ENCODE measurements at regions not wholly inside any gene's neighbourhood (a gene's known extent, or its start where the extent isn't known, plus 50 kb on each side); places are given as distances from the start of the nearest gene placed in this dataset.

GRCh38 chr3:29186982-29187725, 93.7 kb upstream of the RBMS3 start:
- peaks cover 31% of the 10 kb centered on the region for H3K4me1 ChIP-seq (ENCODE audit: control insufficient read depth, insufficient read depth, low read length)
- H3K27me3 ChIP-seq (replicated peaks; ENCODE audit: control insufficient read depth, insufficient read depth, low read length), result no peaks in the 10 kb centered on the region
- H3K9me3 ChIP-seq (ENCODE audit: control insufficient read depth, low read length), result no peaks in the 10 kb centered on the region
- H3K4me3 ChIP-seq (ENCODE audit: low read length), result no peak overlapping the region
- H3K36me3 ChIP-seq (ENCODE audit: control insufficient read depth, insufficient read depth, low read length, severe bottlenecking), result no peaks in the 10 kb centered on the region
- no peak overlapping the region for H3K9ac ChIP-seq (ENCODE audit: low read length)
- no peak for DNase-seq (ENCODE audit: low read depth)

GRCh38 chr3:29189328-29189727, 91.5 kb upstream of the RBMS3 start:
- no peak for DNase-seq (ENCODE audit: low read depth)
- Histone ChIP-seq H3K36me3 (ENCODE audit: control insufficient read depth, insufficient read depth, low read length, severe bottlenecking) (no peaks in the 10 kb centered on the region), H3K4me1 (ENCODE audit: control insufficient read depth, insufficient read depth, low read length) (peaks cover 23% of the 10 kb centered on the region), H3K9me3 (ENCODE audit: control insufficient read depth, low read length) (peaks cover 8% of the 10 kb centered on the region), H3K9ac (ENCODE audit: low read length) (no peak overlapping the region), H3K4me3 (ENCODE audit: low read length) (no peak overlapping the region), H3K27me3 (replicated peaks; ENCODE audit: control insufficient read depth, insufficient read depth, low read length) (no peaks in the 10 kb centered on the region)

GRCh38 chr3:29194139-29194538, 86.7 kb upstream of the RBMS3 start:
- H3K9me3 ChIP-seq (ENCODE audit: control insufficient read depth, low read length), result peaks cover 13% of the 10 kb centered on the region
- no peak overlapping the region for H3K9ac ChIP-seq (ENCODE audit: low read length)
- H3K36me3 ChIP-seq (ENCODE audit: control insufficient read depth, insufficient read depth, low read length, severe bottlenecking), result no peaks in the 10 kb centered on the region
- H3K4me1 ChIP-seq (ENCODE audit: control insufficient read depth, insufficient read depth, low read length), result no peaks in the 10 kb centered on the region
- no peak for DNase-seq (ENCODE audit: low read depth)
- no peaks in the 10 kb centered on the region for H3K27me3 ChIP-seq (replicated peaks; ENCODE audit: control insufficient read depth, insufficient read depth, low read length)
- H3K4me3 ChIP-seq (ENCODE audit: low read length), result no peak overlapping the region

GRCh38 chr3:29195056-29195455, 85.8 kb upstream of the RBMS3 start:
- no peak overlapping the region for H3K4me3 ChIP-seq (ENCODE audit: low read length)

GRCh38 chr3:29201604-29202003, 79.3 kb upstream of the RBMS3 start:
- H3K9me3 ChIP-seq (ENCODE audit: control insufficient read depth, low read length), result no peaks in the 10 kb centered on the region
- no peak for DNase-seq (ENCODE audit: low read depth)
- no peak overlapping the region for H3K4me3 ChIP-seq (ENCODE audit: low read length)
- no peaks in the 10 kb centered on the region for H3K27me3 ChIP-seq (replicated peaks; ENCODE audit: control insufficient read depth, insufficient read depth, low read length)
- H3K36me3 ChIP-seq (ENCODE audit: control insufficient read depth, insufficient read depth, low read length, severe bottlenecking), result no peaks in the 10 kb centered on the region
- no peak overlapping the region for H3K9ac ChIP-seq (ENCODE audit: low read length)
- H3K4me1 ChIP-seq (ENCODE audit: control insufficient read depth, insufficient read depth, low read length), result no peaks in the 10 kb centered on the region

More at GRCh38 chr3:29195056-29195455, 85.8 kb upstream of the RBMS3 start:
- no peak for DNase-seq (ENCODE audit: low read depth)
- Histone ChIP-seq H3K9me3 (ENCODE audit: control insufficient read depth, low read length) (peaks cover 13% of the 10 kb centered on the region), H3K36me3 (ENCODE audit: control insufficient read depth, insufficient read depth, low read length, severe bottlenecking) (no peaks in the 10 kb centered on the region), H3K9ac (ENCODE audit: low read length) (no peak overlapping the region), H3K4me1 (ENCODE audit: control insufficient read depth, insufficient read depth, low read length) (no peaks in the 10 kb centered on the region), H3K27me3 (replicated peaks; ENCODE audit: control insufficient read depth, insufficient read depth, low read length) (no peaks in the 10 kb centered on the region)

GRCh38 chr3:29202378-29202777, 78.5 kb upstream of the RBMS3 start:
- Histone ChIP-seq H3K4me1 (ENCODE audit: control insufficient read depth, insufficient read depth, low read length) (no peaks in the 10 kb centered on the region), H3K4me3 (ENCODE audit: low read length) (no peak overlapping the region), H3K9ac (ENCODE audit: low read length) (no peak overlapping the region), H3K9me3 (ENCODE audit: control insufficient read depth, low read length) (no peaks in the 10 kb centered on the region), H3K27me3 (replicated peaks; ENCODE audit: control insufficient read depth, insufficient read depth, low read length) (no peaks in the 10 kb centered on the region), H3K36me3 (ENCODE audit: control insufficient read depth, insufficient read depth, low read length, severe bottlenecking) (no peaks in the 10 kb centered on the region)
- DNase-seq (ENCODE audit: low read depth), result no peak

GRCh38 chr3:29203851-29204250, 77.0 kb upstream of the RBMS3 start:
- Histone ChIP-seq H3K36me3 (ENCODE audit: control insufficient read depth, insufficient read depth, low read length, severe bottlenecking) (no peaks in the 10 kb centered on the region), H3K9me3 (ENCODE audit: control insufficient read depth, low read length) (no peaks in the 10 kb centered on the region), H3K4me3 (ENCODE audit: low read length) (no peak overlapping the region), H3K27me3 (replicated peaks; ENCODE audit: control insufficient read depth, insufficient read depth, low read length) (no peaks in the 10 kb centered on the region), H3K4me1 (ENCODE audit: control insufficient read depth, insufficient read depth, low read length) (no peaks in the 10 kb centered on the region), H3K9ac (ENCODE audit: low read length) (no peak overlapping the region)
- DNase-seq (ENCODE audit: low read depth), result peak; percentile 40

GRCh38 chr3:29207427-29207826, 73.4 kb upstream of the RBMS3 start:
- no peak overlapping the region for H3K4me3 ChIP-seq (ENCODE audit: low read length)
- no peaks in the 10 kb centered on the region for H3K36me3 ChIP-seq (ENCODE audit: control insufficient read depth, insufficient read depth, low read length, severe bottlenecking)
- H3K9me3 ChIP-seq (ENCODE audit: control insufficient read depth, low read length), result no peaks in the 10 kb centered on the region
- DNase-seq (ENCODE audit: low read depth), result no peak
- H3K27me3 ChIP-seq (replicated peaks; ENCODE audit: control insufficient read depth, insufficient read depth, low read length), result no peaks in the 10 kb centered on the region
- H3K9ac ChIP-seq (ENCODE audit: low read length), result no peak overlapping the region
- H3K4me1 ChIP-seq (ENCODE audit: control insufficient read depth, insufficient read depth, low read length), result no peaks in the 10 kb centered on the region

- H3K4me1 ChIP-seq (ENCODE audit: control insufficient read depth, insufficient read depth, low read length), result no peaks in the 10 kb centered on the region
- H3K27me3 ChIP-seq (replicated peaks; ENCODE audit: control insufficient read depth, insufficient read depth, low read length), result no peaks in the 10 kb centered on the region
- DNase-seq (ENCODE audit: low read depth), result no peak
- H3K9ac ChIP-seq (ENCODE audit: low read length), result no peak overlapping the region
- H3K9me3 ChIP-seq (ENCODE audit: control insufficient read depth, low read length), result no peaks in the 10 kb centered on the region
- H3K4me3 ChIP-seq (ENCODE audit: low read length), result no peak overlapping the region
- no peaks in the 10 kb centered on the region for H3K36me3 ChIP-seq (ENCODE audit: control insufficient read depth, insufficient read depth, low read length, severe bottlenecking)
Observed at GRCh38 chr3:29212789-29213433, 68.0 kb upstream of the RBMS3 start.

- H3K27me3 ChIP-seq (replicated peaks; ENCODE audit: control insufficient read depth, insufficient read depth, low read length), result no peaks in the 10 kb centered on the region
- no peaks in the 10 kb centered on the region for H3K4me1 ChIP-seq (ENCODE audit: control insufficient read depth, insufficient read depth, low read length)
- H3K4me3 ChIP-seq (ENCODE audit: low read length), result no peak overlapping the region
- no peaks in the 10 kb centered on the region for H3K9me3 ChIP-seq (ENCODE audit: control insufficient read depth, low read length)
- H3K9ac ChIP-seq (ENCODE audit: low read length), result no peak overlapping the region
- DNase-seq (ENCODE audit: low read depth), result no peak
- H3K36me3 ChIP-seq (ENCODE audit: control insufficient read depth, insufficient read depth, low read length, severe bottlenecking), result no peaks in the 10 kb centered on the region
Observed at GRCh38 chr3:29214009-29214658, 66.7 kb upstream of the RBMS3 start.

GRCh38 chr3:29215948-29216347, 64.9 kb upstream of the RBMS3 start:
- H3K4me3 ChIP-seq (ENCODE audit: low read length), result no peak overlapping the region
- H3K27me3 ChIP-seq (replicated peaks; ENCODE audit: control insufficient read depth, insufficient read depth, low read length), result no peaks in the 10 kb centered on the region
- H3K9me3 ChIP-seq (ENCODE audit: control insufficient read depth, low read length), result no peaks in the 10 kb centered on the region
- no peak overlapping the region for H3K9ac ChIP-seq (ENCODE audit: low read length)
- no peaks in the 10 kb centered on the region for H3K4me1 ChIP-seq (ENCODE audit: control insufficient read depth, insufficient read depth, low read length)
- no peaks in the 10 kb centered on the region for H3K36me3 ChIP-seq (ENCODE audit: control insufficient read depth, insufficient read depth, low read length, severe bottlenecking)
- no peak for DNase-seq (ENCODE audit: low read depth)

All from adipocyte (in vitro differentiated cells).